Smooth muscle cell (in vitro differentiated cells): ENCODE measurements at regions not wholly inside any gene's neighbourhood (a gene's known extent, or its start where the extent isn't known, plus 50 kb on each side); places are given as distances from the start of the nearest gene placed in this dataset.

ENCODE experiments used
- DNase-seq: peaks from one replicate; lab custom pipeline; 2025; ENCODE audit not compliant: unreplicated experiment; lab: John Stamatoyannopoulos, UW
- H2AFZ ChIP-seq: fragments of 200-600 bp; sonication (generic); 2 replicates; pipeline ENCODE4 v1.6.0; 2016; ENCODE audit warnings: antibody characterized with exemption, low read depth, mild to moderate bottlenecking
- H3F3A ChIP-seq: fragments of 200-600 bp; sonication (generic); 2 replicates; pipeline ENCODE4 v1.6.0; 2017; ENCODE audit warnings: antibody characterized with exemption, low read depth
- H3K27ac ChIP-seq: fragments of 200-600 bp; sonication (generic); 2 replicates; pipeline ENCODE4 v1.5.1; 2016; ENCODE audit warnings: low read depth, mild to moderate bottlenecking
- H3K27me3 ChIP-seq: fragments of 200-600 bp; sonication (generic); 2 replicates; pipeline ENCODE4 v1.6.1; 2016; ENCODE audit warnings: low read depth, mild to moderate bottlenecking
- H3K36me3 ChIP-seq: fragments of 200-600 bp; sonication (generic); 2 replicates; pipeline ENCODE4 v1.5.1; 2016; ENCODE audit warnings: low read depth
- H3K4me1 ChIP-seq: fragments of 200-600 bp; sonication (generic); 2 replicates; pipeline ENCODE4 v1.5.1; 2016; ENCODE audit warnings: low read depth
- H3K4me2 ChIP-seq: fragments of 200-600 bp; sonication (generic); 2 replicates; pipeline ENCODE4 v1.6.0; 2016; ENCODE audit warnings: mild to moderate bottlenecking
- H3K4me3 ChIP-seq: fragments of 200-600 bp; sonication (generic); 2 replicates; pipeline ENCODE4 v1.5.1; 2016; ENCODE audit warnings: mild to moderate bottlenecking
- H3K79me2 ChIP-seq: fragments of 200-600 bp; sonication (generic); 2 replicates; pipeline ENCODE4 v1.6.0; 2016; ENCODE audit warnings: low read depth, mild to moderate bottlenecking
- H3K9ac ChIP-seq: fragments of 200-600 bp; sonication (generic); 2 replicates; pipeline ENCODE4 v1.6.0; 2016; ENCODE audit warnings: low read depth
- H3K9me3 ChIP-seq: fragments of 200-600 bp; sonication (generic); replicated peaks from 2 replicates; pipeline ENCODE4 v1.5.1; 2016; ENCODE audit warnings: low read depth
- H4K20me1 ChIP-seq: fragments of 200-600 bp; sonication (generic); 2 replicates; pipeline ENCODE4 v1.6.0; 2016; ENCODE audit warnings: low read depth
- WGBS: methylation state at CpG from one replicate; pipeline ENCODE4 v1.1.7; 2016; ENCODE audit warnings: low lambda C conversion rate; 5-methylcytosine and 5-hydroxymethylcytosine counted together
- TF ChIP-seq, protein P1 (sequence below): fragments of 200-600 bp; sonication (generic); IDR thresholded peaks from 2 replicates; pipeline ENCODE4 v1.5.1; 2017; ENCODE audit warnings: borderline replicate concordance, mild to moderate bottlenecking, antibody characterized with exemption; ENCODE audit not compliant: insufficient read depth, poor library complexity, severe bottlenecking

DNA sequence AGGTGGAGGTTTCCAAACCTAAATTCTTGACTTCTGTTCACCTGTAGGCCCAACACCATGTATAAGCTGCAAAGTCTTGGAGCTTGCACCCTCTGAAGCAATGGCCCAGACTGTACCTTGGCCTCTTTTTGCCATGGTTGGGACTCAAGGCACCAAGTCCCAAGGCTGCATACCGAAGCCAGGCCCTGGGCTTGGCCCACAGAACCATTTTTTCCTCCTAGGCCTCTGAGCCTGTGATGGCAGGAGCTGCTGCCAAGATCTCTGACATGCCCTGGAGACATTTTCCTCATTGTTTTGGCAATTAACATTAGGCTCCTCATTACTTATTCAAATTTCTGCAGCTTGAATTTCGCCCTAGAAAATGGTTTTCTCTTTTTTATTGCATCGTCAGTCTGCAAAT is 297.9 kb downstream of the OXSM start:
- Histone ChIP-seq H3K79me2 (no peaks in the 10 kb centered on the region), H3K27me3 (no peaks in the 10 kb centered on the region), H3K4me2 (no peak overlapping the region), H3K36me3 (no peaks in the 10 kb centered on the region), H2AFZ (no peak overlapping the region), H3K4me1 (no peaks in the 10 kb centered on the region), H4K20me1 (no peaks in the 10 kb centered on the region), H3K4me3 (no peak overlapping the region), H3K9me3 (peaks cover 3% of the 10 kb centered on the region), H3F3A (no peaks in the 10 kb centered on the region), H3K27ac (no peak overlapping the region), H3K9ac (no peak overlapping the region)
- TF ChIP-seq, protein P1, sequence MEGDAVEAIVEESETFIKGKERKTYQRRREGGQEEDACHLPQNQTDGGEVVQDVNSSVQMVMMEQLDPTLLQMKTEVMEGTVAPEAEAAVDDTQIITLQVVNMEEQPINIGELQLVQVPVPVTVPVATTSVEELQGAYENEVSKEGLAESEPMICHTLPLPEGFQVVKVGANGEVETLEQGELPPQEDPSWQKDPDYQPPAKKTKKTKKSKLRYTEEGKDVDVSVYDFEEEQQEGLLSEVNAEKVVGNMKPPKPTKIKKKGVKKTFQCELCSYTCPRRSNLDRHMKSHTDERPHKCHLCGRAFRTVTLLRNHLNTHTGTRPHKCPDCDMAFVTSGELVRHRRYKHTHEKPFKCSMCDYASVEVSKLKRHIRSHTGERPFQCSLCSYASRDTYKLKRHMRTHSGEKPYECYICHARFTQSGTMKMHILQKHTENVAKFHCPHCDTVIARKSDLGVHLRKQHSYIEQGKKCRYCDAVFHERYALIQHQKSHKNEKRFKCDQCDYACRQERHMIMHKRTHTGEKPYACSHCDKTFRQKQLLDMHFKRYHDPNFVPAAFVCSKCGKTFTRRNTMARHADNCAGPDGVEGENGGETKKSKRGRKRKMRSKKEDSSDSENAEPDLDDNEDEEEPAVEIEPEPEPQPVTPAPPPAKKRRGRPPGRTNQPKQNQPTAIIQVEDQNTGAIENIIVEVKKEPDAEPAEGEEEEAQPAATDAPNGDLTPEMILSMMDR, result no peak
- 83% methylated on average over 3 of the region's 3 CpGs for WGBS
- DNase-seq, result no peak

DNA sequence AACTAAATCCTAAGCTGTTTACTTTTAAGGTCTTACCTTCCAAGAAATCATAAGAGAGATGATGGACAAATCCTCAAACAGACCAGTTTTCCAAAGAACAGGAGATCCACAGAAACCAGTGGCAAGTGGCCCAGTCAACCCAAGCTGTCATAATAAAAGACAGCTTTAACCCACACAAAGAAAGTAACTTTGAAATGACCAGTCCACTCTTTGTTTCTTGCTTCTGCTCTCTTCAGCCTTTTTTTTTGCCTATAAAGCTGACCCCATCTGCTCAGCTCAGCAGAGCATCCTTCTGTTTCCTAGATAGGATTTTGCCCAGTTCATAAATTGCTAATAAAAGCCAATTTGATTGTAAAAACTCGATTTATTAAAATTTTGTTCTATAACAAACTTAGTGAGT is 299.4 kb downstream of the OXSM start:
- no peak overlapping the region for H2AFZ ChIP-seq
- no peak for DNase-seq
- 42% methylated on average over 1 of the region's 1 CpG for WGBS

DNA sequence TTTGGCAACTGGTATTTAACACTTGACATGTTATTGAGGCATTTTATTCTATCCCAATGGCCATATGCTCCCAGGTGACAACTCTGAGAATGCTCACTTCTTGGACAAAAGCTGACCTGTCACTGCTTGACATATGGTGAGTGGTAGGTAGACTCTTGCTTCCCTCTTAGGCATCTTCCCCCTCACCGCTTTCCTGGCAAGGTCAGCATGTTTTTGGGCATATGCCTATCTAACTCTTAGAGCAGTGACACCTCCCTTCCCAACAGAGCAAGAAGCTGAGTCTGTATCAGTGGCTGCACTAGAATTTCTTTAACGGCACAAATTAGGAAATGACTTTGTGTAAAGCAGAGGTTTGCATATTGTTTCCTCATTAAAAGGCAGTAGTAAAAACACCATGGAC is 300.7 kb downstream of the OXSM start:
- no peak overlapping the region for H3K4me2 ChIP-seq
- TF ChIP-seq, protein P1, result no peak
- peaks cover 3% of the 10 kb centered on the region for H3K9me3 ChIP-seq
- H3K9ac ChIP-seq, result no peak overlapping the region
- H3K4me3 ChIP-seq, result no peak overlapping the region
- DNase-seq, result no peak
- no peaks in the 10 kb centered on the region for H4K20me1 ChIP-seq
- no peak overlapping the region for H2AFZ ChIP-seq
- H3K27me3 ChIP-seq, result no peaks in the 10 kb centered on the region
- no peaks in the 10 kb centered on the region for H3K36me3 ChIP-seq
- no peak overlapping the region for H3K27ac ChIP-seq
- 86% methylated on average over 2 of the region's 2 CpGs for WGBS
- no peaks in the 10 kb centered on the region for H3F3A ChIP-seq
- H3K79me2 ChIP-seq, result no peaks in the 10 kb centered on the region
- H3K4me1 ChIP-seq, result no peaks in the 10 kb centered on the region

More for the DNA sequence above, 299.4 kb downstream of the OXSM start:
- Histone ChIP-seq H3K4me3 (no peak overlapping the region), H3K27me3 (no peaks in the 10 kb centered on the region), H3K36me3 (no peaks in the 10 kb centered on the region), H3K9ac (no peak overlapping the region), H4K20me1 (no peaks in the 10 kb centered on the region), H3K4me1 (no peaks in the 10 kb centered on the region), H3K27ac (no peak overlapping the region), H3F3A (no peaks in the 10 kb centered on the region), H3K4me2 (no peak overlapping the region), H3K9me3 (peaks cover 3% of the 10 kb centered on the region), H3K79me2 (no peaks in the 10 kb centered on the region)
- TF ChIP-seq, protein P1, result no peak

DNA sequence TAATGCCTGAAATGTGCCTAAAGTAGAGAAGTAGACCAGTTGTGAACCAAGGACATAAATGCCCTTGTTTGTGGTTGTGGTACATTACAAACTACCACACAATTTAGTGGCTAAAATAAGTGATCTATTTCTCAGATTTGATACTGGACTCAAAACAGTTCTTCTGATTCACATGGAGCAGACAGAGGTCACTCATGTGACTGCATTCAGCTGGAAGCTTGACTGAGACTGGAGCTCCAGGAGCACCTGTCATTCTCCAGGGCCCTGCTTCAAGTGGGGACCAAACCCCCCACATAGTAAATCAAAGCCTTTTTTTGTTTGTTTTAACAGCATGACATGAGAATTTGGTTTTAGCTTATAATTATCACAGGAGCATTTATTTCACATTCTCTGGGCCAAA is 301.2 kb downstream of the OXSM start:
- Histone ChIP-seq H3K27ac (no peak overlapping the region), H3K9ac (no peak overlapping the region), H3K4me1 (no peaks in the 10 kb centered on the region), H3K27me3 (no peaks in the 10 kb centered on the region), H2AFZ (no peak overlapping the region), H3K4me3 (no peak overlapping the region), H3K79me2 (no peaks in the 10 kb centered on the region), H3K4me2 (no peak overlapping the region), H3K36me3 (no peaks in the 10 kb centered on the region), H3F3A (no peaks in the 10 kb centered on the region), H3K9me3 (peaks cover 3% of the 10 kb centered on the region), H4K20me1 (no peaks in the 10 kb centered on the region)
- DNase-seq, result no peak
- TF ChIP-seq, protein P1, result no peak
